IMR-90 (cell line): ENCODE measurements at regions not wholly inside any gene's neighbourhood (a gene's known extent, or its start where the extent isn't known, plus 50 kb on each side); places are given as distances from the start of the nearest gene placed in this dataset.

ENCODE experiments used
- ATAC-seq: fragments of 200-7000 bp; cut with Tn5 transposase; 2 replicates; pipeline ENCODE4 v1.9.1; 2020; ENCODE audit warnings: low read depth, mild to moderate bottlenecking, moderate library complexity
- BruUV-seq: library from RNA; stranded (reverse); fragments of 400-500 nt; replicated peaks from 2 replicates; lab custom pipeline; 2021; lab: Mats Ljungman, UMichigan
- CTCF ChIA-PET: fragments of 300-600 bp; formaldehyde crosslinking; extraction: SDS; loops from one replicate; lab custom pipeline; 2021; ENCODE audit warnings: antibody characterized with exemption; lab: Yijun Ruan, JAX
- POLR2A ChIA-PET: fragments of 300-600 bp; sonication (Branson Sonifier 250); formaldehyde crosslinking; loops from one replicate; lab custom pipeline; 2022; ENCODE audit warnings: antibody characterized with exemption; ENCODE audit not compliant: unreplicated experiment; lab: Charles Lee
- DNase-seq: peaks from one replicate; pipeline ENCODE4 v3.0.0; 2013
- H2AFZ ChIP-seq: replicated peaks from 2 replicates; pipeline ENCODE3; 2013; ENCODE audit warnings: low read length, mild to moderate bottlenecking; ENCODE audit not compliant: poor library complexity
- H2AK5ac ChIP-seq: 2 replicates; pipeline ENCODE4 v1.6.1; 2013; ENCODE audit warnings: low read depth, low read length, inconsistent platforms
- H2AK9ac ChIP-seq: replicated peaks from 2 replicates; pipeline ENCODE3; 2013; ENCODE audit warnings: mild to moderate bottlenecking, low read depth, low read length, moderate library complexity; ENCODE audit not compliant: poor library complexity
- H2BK120ac ChIP-seq: 2 replicates; pipeline ENCODE4 v1.6.1; 2013; ENCODE audit warnings: low read depth, low read length, inconsistent platforms
- H2BK15ac ChIP-seq: 3 replicates; pipeline ENCODE4 v1.6.1; 2013; ENCODE audit warnings: low read depth, low read length, inconsistent platforms
- H2BK20ac ChIP-seq: 2 replicates; pipeline ENCODE4 v1.6.1; 2013; ENCODE audit warnings: low read depth, mild to moderate bottlenecking, inconsistent platforms, low read length, moderate library complexity
- H2BK5ac ChIP-seq: 2 replicates; pipeline ENCODE4 v1.6.1; 2013; ENCODE audit warnings: mild to moderate bottlenecking, low read depth, low read length, inconsistent platforms; ENCODE audit not compliant: poor library complexity, severe bottlenecking
- H3K14ac ChIP-seq: replicated peaks from 2 replicates; pipeline ENCODE4 v1.6.1; 2013; ENCODE audit warnings: low read depth, low read length, inconsistent platforms
- H3K18ac ChIP-seq: 2 replicates; pipeline ENCODE4 v1.6.1; 2013; ENCODE audit warnings: low read depth, low read length, control low read depth
- H3K23ac ChIP-seq: 2 replicates; pipeline ENCODE4 v1.6.1; 2013; ENCODE audit warnings: low read depth, low read length, inconsistent platforms
- H3K27ac ChIP-seq: 2 replicates; pipeline ENCODE4 v1.5.1; 2013; ENCODE audit warnings: mild to moderate bottlenecking, control low read depth, low read length; ENCODE audit not compliant: insufficient read depth
- H3K27me3 ChIP-seq: 2 replicates; pipeline ENCODE4 v1.6.1; 2013; ENCODE audit warnings: low read length; ENCODE audit not compliant: control insufficient read depth, insufficient read depth
- H3K36me3 ChIP-seq: 2 replicates; pipeline ENCODE4 v1.6.1; 2013; ENCODE audit warnings: low read length, mixed read lengths; ENCODE audit not compliant: control insufficient read depth, insufficient read depth
- H3K4ac ChIP-seq: 2 replicates; pipeline ENCODE4 v1.6.1; 2013; ENCODE audit warnings: low read depth, low read length, inconsistent platforms
- H3K4me1 ChIP-seq: 2 replicates; pipeline ENCODE4 v1.6.1; 2013; ENCODE audit warnings: low read length, mixed read lengths; ENCODE audit not compliant: control insufficient read depth, insufficient read depth
- H3K4me2 ChIP-seq: 2 replicates; pipeline ENCODE4 v1.6.1; 2013; ENCODE audit warnings: low read depth, mild to moderate bottlenecking, control low read depth, low read length, moderate library complexity
- H3K4me3 ChIP-seq: 2 replicates; pipeline ENCODE4 v1.5.1; 2013; ENCODE audit warnings: low read depth, mild to moderate bottlenecking, control low read depth, low read length, moderate library complexity; ENCODE audit not compliant: insufficient read depth
- H3K56ac ChIP-seq: 2 replicates; pipeline ENCODE4 v1.6.1; 2013; ENCODE audit warnings: low read length, inconsistent platforms; ENCODE audit not compliant: insufficient read depth; ENCODE audit errors: extremely low read depth
- H3K79me1 ChIP-seq, 2 experiments: 2 replicates each; pipeline ENCODE4 v1.6.1; 2013; ENCODE audit warnings: low read length in 2 of 2, inconsistent platforms in 1 of 2, low read depth in 1 of 2
- H3K9ac ChIP-seq: 2 replicates; pipeline ENCODE4 v1.6.1; 2013; ENCODE audit warnings: low read depth, low read length, control low read depth
- H3K9me1 ChIP-seq: 2 replicates; pipeline ENCODE4 v1.6.1; 2013; ENCODE audit warnings: low read length, inconsistent platforms; ENCODE audit not compliant: insufficient read depth
- H3K9me3 ChIP-seq: 2 replicates; pipeline ENCODE4 v1.6.1; 2013; ENCODE audit warnings: low read length; ENCODE audit not compliant: control insufficient read depth, insufficient read depth
- H4K20me1 ChIP-seq: 2 replicates; pipeline ENCODE4 v1.6.1; 2013; ENCODE audit warnings: low read length, inconsistent platforms; ENCODE audit not compliant: insufficient read depth
- H4K5ac ChIP-seq: 2 replicates; pipeline ENCODE4 v1.6.1; 2013; ENCODE audit warnings: mild to moderate bottlenecking, low read depth, low read length, control low read depth
- H4K8ac ChIP-seq, 2 experiments: 2 replicates each; pipeline ENCODE4 v1.6.1; 2013; ENCODE audit warnings: low read depth in 2 of 2, low read length in 2 of 2, control low read depth in 1 of 2, inconsistent platforms in 1 of 2
- H4K91ac ChIP-seq: 2 replicates; pipeline ENCODE4 v1.6.1; 2013; ENCODE audit warnings: low read depth, low read length, inconsistent platforms; ENCODE audit not compliant: insufficient read depth
- POLR2A ChIP-seq: IDR thresholded peaks from 2 replicates; pipeline ENCODE4 v1.6.1; 2012; ENCODE audit warnings: mild to moderate bottlenecking, low read depth, low read length
- RFX5 ChIP-seq: IDR thresholded peaks from 2 replicates; pipeline ENCODE4 v1.8.0; 2012; ENCODE audit warnings: low read depth, mild to moderate bottlenecking, low read length, moderate library complexity
- WGBS, 2 experiments: methylation state at CpG; one replicate each; pipeline versions ENCODE4 v1.1.5 to v1.1.7; 2013; ENCODE audit warnings: missing lambda C conversion rate in 2 of 2; ENCODE audit not compliant: insufficient read length in 1 of 2; ENCODE audit errors: extremely low coverage in 2 of 2; 5-methylcytosine and 5-hydroxymethylcytosine counted together
- dilution Hi-C: fragments of 300-500 bp; cut with HindIII; formaldehyde crosslinking; loops from one replicate; pipeline ENCODE4 v1.14.3; 2018; ENCODE audit warnings: low sequenced_read_pairs; ENCODE audit not compliant: unreplicated experiment
- in situ Hi-C: fragments of 300-500 bp; cut with MboI; formaldehyde crosslinking; loops from 3 replicates; pipeline ENCODE4 v1.14.3; 2019; ENCODE audit warnings: low sequenced_read_pairs, inconsistent platforms, mixed read lengths
- intact Hi-C: fragments of 100-400 bp; cut with micrococcal nuclease; formaldehyde crosslinking; loops from 2 replicates; pipeline ENCODE4 v1.10.0; 2022

DNA sequence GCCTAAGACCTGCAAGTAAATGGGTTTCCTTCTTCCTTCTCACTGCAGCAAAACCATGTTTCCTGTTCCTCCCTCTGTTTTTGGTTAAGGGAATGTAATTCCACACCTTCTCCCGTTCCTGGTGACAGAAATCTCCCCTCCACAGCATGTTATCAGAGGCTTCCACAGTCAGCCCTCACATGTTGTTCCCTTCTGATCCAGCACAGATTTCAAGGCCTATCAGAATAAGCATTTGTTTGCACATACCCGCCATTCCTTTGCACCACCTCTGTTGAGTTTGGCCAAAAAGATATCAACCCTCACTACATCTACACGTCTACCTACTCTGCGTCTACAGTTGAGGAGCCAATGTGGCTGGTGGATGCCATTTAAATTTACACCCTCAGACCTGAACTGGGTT is 113.9 kb upstream of the GRM7 start:
- CTCF ChIA-PET, result no interaction called here
- WGBS, 2 experiments, result no CpG with 5 or more reads among the region's 4 CpGs

More for the DNA sequence above, 113.9 kb upstream of the GRM7 start:
- no peak overlapping the region for H2BK20ac ChIP-seq
- H4K5ac ChIP-seq, result no peak overlapping the region
- no peak overlapping the region for H4K8ac ChIP-seq
- H3K27ac ChIP-seq, result no peak overlapping the region
- H2BK15ac ChIP-seq, result no peak overlapping the region
- H3K36me3 ChIP-seq, result no peaks in the 10 kb centered on the region
- dilution Hi-C loops (no loop called here), in situ Hi-C loops (no loop called here), intact Hi-C loops (no loop called here)
- no peak overlapping the region for H3K18ac ChIP-seq
- H3K4ac ChIP-seq, result no peak overlapping the region
- H2AFZ ChIP-seq, result no peak overlapping the region
- H3K27me3 ChIP-seq, result no peaks in the 10 kb centered on the region
- H3K9ac ChIP-seq, result no peak overlapping the region
- no peak overlapping the region for H3K4me2 ChIP-seq
- TF ChIP-seq RFX5 (no peak), POLR2A (no peak)
- H4K91ac ChIP-seq, result no peak overlapping the region
- no peaks in the 10 kb centered on the region for H3K9me1 ChIP-seq
- no peak overlapping the region for H3K23ac ChIP-seq
- no peaks in the 10 kb centered on the region for H3K79me1 ChIP-seq
- H3K56ac ChIP-seq, result no peak overlapping the region
- no peak for DNase-seq
- no peak for ATAC-seq
- H3K4me1 ChIP-seq, result no peaks in the 10 kb centered on the region
- no peak overlapping the region for H2BK5ac ChIP-seq
- H3K4me3 ChIP-seq, result no peak overlapping the region
- H2BK120ac ChIP-seq, result no peak overlapping the region
- no peak overlapping the region for H3K14ac ChIP-seq
- H2AK9ac ChIP-seq, result no peak overlapping the region
- POLR2A ChIA-PET, result no interaction called here
- H3K9me3 ChIP-seq, result peaks cover 17% of the 10 kb centered on the region
- no TSS peak for BruUV-seq
- no peaks in the 10 kb centered on the region for H4K20me1 ChIP-seq
- no peak overlapping the region for H2AK5ac ChIP-seq
